ENCODE measurements at regions not wholly inside any gene's neighbourhood (a gene's known extent, or its start where the extent isn't known, plus 50 kb on each side); places are given as distances from the start of the nearest gene placed in this dataset.

DNA sequence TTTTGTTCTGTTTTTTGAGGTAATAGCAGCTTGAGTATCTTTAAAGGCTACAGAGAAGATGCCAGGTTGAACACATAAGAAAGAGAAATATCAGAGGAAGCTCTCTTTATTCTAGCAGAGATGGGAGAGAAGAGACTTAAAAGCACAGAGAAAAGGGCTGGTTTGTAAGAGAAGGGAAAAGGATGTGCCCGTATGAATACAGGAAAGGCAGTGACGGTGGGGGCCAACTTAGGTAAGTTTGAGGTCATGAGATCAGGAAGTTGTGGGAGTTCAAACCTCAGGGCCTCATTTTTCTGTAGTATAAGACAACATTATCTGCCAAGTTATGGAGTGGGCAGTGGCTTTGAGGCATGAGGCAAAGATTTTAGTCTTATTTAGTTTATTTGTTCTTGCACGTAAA lies 121.3 kb upstream of the S100G start:
- peak overlapping the region; percentile 36 for H3K4me3 Mint-ChIP-seq

More for the DNA sequence above, 121.3 kb upstream of the S100G start:
- H3K9me3 Mint-ChIP-seq, result peaks cover 18% of the 10 kb centered on the region
- peaks cover 6% of the 10 kb centered on the region for H3K36me3 Mint-ChIP-seq (ENCODE audit: low read depth)
- H3K4me1 Mint-ChIP-seq (ENCODE audit: low read depth), result peaks cover 16% of the 10 kb centered on the region
- H3K27ac Mint-ChIP-seq, result peak overlapping the region; percentile 75
- H3K27me3 Mint-ChIP-seq (ENCODE audit: low read depth), result no peaks in the 10 kb centered on the region
